HG03439 (cell line): ENCODE measurements at regions not wholly inside any gene's neighbourhood (a gene's known extent, or its start where the extent isn't known, plus 50 kb on each side); places are given as distances from the start of the nearest gene placed in this dataset.

Experiments
- ATAC-seq: cut with Tn5 transposase; IDR thresholded peaks from one replicate; pipeline ENCODE4 v1.9.1; 2021; ENCODE audit warnings: mild to moderate bottlenecking, moderate library complexity; ENCODE audit not compliant: unreplicated experiment

- no peak for ATAC-seq
Measured at GRCh38 chr12:77323788-77324415, 258.5 kb upstream of the E2F7 start.

DNA sequence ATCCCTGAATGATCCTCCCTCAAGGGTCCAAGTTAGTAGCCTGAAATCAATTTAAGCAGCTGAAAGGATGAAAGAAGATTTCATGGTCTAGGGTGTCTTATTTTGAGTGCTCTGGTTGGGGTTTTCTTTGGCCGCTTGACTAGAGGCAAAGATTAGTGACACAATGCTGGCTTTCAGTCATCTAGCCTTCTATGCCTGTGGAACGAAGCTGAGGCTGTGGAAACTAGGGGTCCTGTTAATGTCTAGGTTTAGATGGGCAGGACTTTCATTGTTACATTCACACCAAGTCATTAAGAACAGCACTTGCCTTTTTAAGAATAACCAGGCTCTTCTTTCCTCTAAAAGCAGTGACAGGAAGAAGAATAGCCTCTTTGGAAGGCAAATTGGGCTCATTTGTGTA lies 253.8 kb upstream of the E2F7 start:
- ATAC-seq, result no peak

DNA sequence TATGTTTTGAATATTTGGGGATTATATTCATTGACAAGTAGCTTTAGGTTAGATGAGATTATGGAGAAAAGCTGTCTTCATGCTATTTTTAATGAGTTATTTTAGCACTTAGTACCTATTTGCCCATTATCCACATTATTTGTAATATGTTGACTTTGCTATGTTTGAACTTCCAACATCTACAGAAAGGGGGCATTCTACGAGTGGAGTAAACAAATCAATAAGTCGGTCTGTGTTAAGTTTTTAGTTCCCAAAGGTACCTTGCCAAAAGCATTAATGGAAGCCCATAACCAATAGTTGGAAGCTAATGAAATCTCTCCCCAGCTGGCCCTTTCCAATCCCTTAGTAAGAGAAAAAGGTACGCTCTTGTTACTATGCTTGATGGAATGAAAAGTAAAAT lies 250.0 kb upstream of the E2F7 start:
- ATAC-seq, result no peak

DNA sequence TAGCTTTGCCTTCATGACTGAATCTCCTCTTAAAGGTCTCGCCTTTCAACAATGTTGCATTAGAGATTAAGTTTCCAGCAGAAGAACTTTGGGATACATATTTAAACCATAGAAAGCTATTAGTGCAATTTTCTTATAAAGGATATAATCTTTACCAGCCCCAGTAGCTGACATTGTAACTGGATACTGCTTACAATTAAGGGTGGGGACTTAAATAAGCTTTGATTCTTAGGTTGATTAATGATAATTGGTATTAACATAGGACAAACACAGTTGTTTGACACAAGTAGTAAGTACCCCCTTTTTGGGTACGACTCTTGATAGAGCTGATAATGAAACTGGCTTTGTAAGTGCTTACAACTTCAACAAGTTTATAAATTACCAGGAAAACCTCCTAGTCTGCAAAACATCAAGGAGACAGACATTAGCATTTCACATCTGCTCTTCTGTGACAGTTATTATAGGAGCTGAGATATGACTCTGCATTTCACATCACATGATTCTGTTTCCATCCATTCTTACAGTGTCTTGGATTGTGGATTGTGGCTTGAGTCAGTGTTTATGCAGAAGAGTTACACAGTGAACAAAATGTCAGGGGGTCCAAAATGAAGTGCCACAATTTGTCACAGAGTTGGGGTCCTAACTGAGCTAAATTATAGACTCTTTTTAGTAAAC lies 249.1 kb upstream of the E2F7 start:
- ATAC-seq, result no peak

- ATAC-seq, result no peak
Measured at GRCh38 chr12:77308056-77308455, 242.7 kb upstream of the E2F7 start.

DNA sequence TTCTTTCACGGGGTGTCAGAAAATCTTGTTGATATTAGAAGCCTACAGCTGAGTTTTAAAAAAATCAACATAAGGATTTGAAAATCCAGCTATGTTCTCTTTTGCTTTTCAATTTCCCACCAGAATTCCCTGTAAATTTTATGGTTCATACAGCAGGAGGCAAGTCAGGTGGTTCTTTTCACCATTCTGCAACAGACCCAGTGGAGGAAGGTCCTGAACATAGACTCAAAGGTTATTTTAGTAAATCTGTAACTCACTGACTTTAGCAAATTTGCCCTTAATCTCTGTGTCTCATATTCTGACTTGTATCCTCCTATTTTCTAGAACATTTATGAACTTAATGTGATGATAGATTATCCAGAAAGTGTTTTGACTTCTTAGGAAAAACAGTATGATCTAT lies 235.4 kb upstream of the E2F7 start:
- no peak for ATAC-seq

- ATAC-seq, result no peak
Measured at GRCh38 chr12:77299910-77300669, 234.7 kb upstream of the E2F7 start.

DNA sequence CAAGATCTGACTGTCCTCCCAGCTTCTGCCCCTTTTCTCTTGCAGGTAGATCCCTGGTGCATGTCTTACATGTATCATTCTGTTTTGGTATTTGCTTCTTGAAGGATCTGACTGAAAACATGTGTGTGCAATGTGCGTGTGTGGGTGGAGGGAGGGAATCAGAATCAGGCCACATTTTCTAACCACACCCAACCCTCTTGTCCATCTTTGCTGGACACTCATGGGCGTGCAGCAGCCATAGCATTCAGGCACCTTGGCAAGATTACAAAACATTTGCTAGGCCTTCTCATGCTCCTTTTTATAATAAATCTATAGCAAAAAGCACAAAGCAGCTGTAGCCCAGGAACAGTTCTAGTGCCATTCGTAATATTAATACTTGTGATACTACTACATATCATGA lies 233.6 kb upstream of the E2F7 start:
- no peak for ATAC-seq

GRCh38 chr12:77294016-77294415 lies 228.6 kb upstream of the E2F7 start:
- ATAC-seq, result no peak

DNA sequence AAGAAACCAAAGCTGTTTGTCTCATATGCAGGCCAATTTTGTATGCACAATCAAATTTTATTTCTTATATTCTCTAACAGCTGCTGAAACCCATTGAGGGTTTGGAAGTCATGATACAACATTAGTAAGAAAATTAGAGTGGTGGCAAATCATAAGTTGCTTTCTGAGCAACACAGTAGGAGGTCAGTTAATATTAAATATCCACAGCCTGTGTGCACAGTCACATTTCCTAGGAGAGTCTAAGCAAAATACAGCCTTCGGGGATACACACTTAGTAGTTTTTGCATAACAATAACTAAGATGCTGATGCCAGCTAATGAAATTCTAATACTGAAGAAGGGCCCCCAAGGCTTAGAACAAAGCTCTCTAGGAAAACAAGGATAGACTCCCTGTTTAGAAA lies 209.6 kb upstream of the E2F7 start:
- ATAC-seq, result no peak

- ATAC-seq, result no peak
Measured at GRCh38 chr12:77273898-77274297, 208.5 kb upstream of the E2F7 start.

- no peak for ATAC-seq
Measured at GRCh38 chr12:77256956-77257355, 191.6 kb upstream of the E2F7 start.

DNA sequence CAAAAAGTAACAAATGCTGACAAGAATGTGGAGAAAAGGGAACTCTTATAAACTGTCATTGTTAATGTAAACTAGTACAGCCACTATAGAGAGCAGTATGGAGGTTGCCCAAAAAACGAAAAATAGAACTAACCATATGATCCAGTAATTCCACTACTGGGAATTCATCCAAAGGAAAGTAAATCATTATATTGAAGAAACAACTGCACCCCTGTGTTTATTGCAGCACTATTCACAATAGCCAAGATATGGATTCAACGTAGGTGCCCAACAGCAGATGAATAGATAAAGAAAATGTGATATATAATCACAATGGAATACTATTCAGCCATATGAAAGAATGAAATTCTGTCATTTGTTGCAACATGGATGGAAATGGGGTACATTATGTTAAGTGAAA lies 188.0 kb upstream of the E2F7 start:
- no peak for ATAC-seq

- ATAC-seq, result no peak
Measured at GRCh38 chr12:77251799-77252198, 186.4 kb upstream of the E2F7 start.

DNA sequence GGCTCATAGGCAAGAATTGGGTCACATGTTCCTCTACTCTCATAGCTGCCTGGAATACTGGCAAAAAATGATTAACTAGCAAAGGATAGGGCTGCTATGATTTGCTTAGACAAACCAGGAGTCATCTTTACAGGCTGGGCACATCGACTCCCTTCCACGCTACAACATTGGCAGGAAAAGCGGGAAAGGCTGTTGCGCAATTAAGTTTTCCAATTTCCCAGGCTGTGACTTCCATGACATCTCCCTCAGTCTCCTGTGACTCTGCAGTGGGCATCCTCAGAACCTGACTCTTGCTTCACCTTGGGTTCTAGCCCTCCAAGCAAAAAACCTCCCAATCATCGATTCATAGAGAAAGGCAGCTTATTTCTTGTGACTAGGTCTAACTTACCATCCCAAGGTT lies 184.5 kb upstream of the E2F7 start:
- no peak for ATAC-seq

DNA sequence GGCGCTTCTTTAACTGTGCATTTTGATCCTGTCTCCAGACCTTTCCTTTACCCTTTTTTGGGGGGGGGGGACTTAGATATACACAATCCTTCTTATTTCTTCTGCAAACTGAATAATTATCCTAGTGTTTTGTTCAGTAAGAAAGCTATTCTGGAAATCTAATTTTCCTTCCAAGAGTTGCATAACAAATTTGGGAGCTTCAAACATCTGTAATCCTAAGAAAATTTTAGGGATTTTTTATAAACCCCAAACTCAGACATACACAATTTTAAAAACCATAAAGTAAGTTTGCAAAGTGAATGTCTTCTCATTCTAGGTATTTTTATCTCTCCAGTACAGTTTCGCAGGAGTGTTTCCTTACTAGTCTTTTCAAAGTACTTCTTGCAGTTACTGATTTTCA lies 182.7 kb upstream of the E2F7 start:
- ATAC-seq, result no peak

DNA sequence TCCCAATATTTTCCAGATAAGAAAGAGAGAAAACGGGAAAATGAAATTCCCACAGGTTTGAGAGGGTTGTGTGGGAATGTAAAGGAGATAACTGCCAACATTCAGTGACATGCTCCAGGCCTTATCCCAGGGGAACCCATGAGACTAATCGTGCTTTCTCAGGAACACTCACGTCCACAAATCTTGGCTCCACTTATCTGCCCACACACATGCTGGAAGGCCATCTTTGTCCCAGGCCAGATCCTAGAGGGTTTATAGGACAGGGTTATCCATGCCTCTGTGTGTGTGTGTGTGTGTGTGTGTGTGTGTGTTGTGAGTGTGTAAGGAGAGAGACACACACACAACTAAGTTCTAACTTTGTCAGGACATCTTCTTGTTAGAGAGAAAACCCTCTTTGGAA lies 182.2 kb upstream of the E2F7 start:
- no peak for ATAC-seq

DNA sequence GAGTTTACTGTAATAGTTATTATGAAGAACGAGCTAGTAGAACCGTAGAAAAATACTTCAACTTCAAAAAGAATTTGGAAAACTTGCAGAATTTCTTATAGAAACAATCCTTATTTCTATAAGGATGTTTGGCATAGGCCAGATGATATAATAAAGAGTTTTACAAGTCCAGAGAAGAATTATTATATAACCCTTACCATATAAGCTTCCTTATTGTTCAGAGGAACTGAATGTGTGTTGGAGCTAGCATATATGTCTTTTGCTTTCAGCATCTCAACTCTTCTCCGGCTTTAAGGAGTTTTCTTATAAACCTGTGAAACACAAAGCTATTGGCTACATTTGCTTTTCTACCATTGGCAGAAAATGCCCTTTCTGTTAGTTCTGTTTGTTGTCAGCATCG lies 178.0 kb upstream of the E2F7 start:
- ATAC-seq, result no peak

GRCh38 chr12:77239617-77240016 lies 174.2 kb upstream of the E2F7 start:
- no peak for ATAC-seq

DNA sequence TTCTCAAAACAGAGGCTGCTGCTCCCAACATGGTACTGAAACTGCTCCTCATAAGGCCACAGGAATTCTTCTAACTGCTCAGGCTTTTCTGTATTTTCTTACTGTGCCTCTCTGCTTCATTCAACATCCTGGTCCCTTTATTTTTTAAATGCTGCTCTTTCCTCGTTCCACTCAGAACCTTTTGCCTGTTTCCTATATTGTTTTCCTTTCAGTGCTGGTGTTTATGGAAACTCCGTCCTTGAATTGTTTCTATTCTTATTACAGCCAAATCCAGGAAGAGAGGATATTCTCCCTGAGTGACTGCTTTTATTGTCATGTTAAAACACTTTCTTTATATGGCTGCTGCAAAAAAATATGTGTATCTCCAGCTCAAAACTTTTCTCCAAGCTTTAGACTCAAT lies 173.0 kb upstream of the E2F7 start:
- no peak for ATAC-seq

DNA sequence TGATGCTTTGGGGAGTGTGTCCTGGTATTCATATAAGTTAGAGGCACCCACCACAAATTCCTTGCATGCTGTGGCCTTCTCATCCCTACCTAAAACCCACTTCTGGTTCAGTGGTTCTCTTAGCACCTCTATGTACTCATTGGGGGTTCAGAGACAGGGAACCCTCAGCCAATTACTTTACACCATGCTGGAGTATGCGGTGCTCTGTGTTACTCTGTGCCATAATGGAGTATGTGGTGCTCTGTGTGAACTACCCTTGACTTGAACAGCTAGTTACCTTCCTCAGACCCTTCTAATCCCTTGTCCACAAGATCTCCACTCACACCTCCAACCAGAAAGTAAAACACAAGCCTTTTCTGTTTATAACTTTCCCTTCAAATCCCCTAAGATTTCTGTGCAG lies 172.5 kb upstream of the E2F7 start:
- ATAC-seq, result no peak

GRCh38 chr12:77236066-77236465 lies 170.7 kb upstream of the E2F7 start:
- no peak for ATAC-seq
